SHP77 (cell line): ENCODE measurements at regions not wholly inside any gene's neighbourhood (a gene's known extent, or its start where the extent isn't known, plus 50 kb on each side); places are given as distances from the start of the nearest gene placed in this dataset.
"Not testable (repeated sequence)": the region's sequence is repeated elsewhere in the genome, so short reads cannot be mapped to it uniquely, and the experiment has no call there.

ENCODE experiments used
- DNase-seq, 2 experiments: peaks; one replicate each; lab custom pipeline; 2025; lab: John Stamatoyannopoulos, UW

DNA sequence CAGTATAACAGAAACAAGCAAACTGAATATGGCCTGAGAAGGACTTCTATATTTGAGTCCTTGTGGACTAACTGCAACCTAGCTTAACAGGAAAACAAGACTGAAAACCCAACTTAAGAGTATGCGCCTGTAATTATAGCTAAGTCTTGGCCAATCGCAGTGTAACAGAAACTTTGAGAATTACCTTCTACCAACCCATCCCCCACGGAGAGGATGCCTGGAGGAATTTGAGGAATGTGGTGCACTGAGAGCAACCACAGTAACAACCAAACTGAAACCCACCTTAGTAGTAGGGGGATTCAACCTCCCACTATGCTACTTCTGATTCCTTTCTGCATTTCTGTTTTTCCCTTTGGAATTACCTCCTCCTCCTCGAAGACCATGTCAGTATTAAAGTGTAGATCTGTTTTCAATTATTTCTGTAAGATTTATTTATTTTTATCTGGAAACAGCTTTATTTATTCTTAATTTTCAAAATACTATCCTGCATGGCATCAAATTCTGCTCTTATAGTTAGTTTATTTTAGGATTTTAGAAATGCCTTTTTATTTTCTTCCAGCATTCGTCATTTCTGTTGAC is 393.6 kb downstream of the KCNA4 start:
- DNase-seq = no peak

DNA sequence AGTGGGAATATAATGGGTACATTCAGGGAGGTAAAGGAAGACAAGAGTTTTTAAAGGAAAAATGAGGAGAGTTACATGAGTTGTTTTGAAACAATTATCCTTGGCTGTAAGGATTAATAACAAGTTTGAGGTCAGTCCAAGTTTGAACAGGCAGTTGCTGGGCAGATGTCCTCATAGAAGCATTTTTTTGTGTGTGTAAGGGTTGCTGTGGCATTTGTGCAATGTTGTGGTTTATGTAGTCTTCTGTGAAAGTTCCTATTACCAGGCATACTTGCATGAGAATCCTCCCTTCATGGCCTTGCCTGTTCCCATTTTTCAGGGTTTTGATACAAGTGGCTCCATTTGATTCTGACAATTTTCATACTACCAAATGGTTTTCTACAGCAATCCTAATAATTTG is 400.2 kb downstream of the KCNA4 start:
- DNase-seq = no peak

- DNase-seq = no peak
These were observed 404.4 kb downstream of the KCNA4 start for GRCh38 chr11:29612423-29612822.

GRCh38 chr11:29606330-29607031 is 410.3 kb downstream of the KCNA4 start:
- DNase-seq = no peak

DNA sequence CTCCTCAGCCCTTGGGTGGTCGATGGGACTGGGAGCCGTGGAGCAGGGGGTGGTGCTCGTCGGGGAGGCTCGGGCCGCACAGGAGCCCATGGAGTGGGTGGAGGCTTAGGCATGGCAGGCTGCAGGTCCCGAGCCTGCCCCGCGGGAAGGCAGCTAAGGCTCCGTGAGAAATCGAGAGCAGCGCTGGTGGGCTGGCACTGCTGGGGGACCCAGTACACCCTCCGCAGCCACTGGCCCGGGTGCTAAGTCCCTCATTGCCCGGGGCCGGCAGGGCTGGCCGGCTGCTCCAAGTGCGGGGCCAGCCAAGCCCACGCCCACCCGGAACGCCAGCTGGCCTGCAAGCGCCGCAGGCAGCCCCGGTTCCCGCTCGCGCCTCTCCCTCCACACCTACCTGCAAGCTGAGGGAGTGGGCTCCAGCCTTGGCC is 416.7 kb downstream of the KCNA4 start:
- not testable (repeated sequence) for DNase-seq

DNA sequence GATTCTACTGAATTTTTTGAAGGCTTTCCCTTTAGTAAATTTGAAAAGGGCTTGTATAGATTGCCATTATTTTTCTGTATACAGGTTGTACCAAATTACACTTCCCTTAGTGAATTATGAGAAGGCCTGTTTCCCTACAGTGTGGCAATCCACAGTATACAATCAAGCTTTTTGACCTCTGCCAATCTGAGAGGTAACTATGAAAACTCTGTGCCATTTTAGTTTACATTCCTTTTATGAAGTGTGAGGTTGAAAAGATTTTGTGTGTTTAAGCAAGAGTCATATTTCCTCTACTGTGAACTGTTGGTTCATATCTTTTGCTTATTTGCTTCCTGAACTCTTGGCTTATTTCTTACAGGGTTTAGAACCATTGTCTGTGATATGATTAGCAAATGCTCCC is 432.5 kb downstream of the KCNA4 start:
- no peak for DNase-seq

DNA sequence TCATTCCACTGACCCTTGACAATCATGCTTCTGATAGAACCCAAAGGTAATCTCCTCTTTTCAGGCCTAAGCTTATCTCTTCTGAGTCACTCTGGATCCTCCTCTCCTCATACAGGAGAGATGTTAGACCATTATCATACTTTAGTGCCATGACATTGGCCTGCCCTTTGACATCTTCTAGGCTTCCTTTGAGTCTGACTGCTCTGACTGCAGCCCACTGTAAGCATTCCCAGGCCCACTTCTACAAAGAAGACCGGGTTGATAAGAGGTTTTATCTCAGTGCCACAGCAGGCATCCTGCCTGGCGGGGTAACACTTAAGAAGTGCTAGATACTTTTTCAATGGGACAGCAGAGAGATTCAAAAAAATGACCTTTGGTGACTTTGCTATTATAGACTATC is 438.0 kb downstream of the KCNA4 start:
- no peak for DNase-seq

DNA sequence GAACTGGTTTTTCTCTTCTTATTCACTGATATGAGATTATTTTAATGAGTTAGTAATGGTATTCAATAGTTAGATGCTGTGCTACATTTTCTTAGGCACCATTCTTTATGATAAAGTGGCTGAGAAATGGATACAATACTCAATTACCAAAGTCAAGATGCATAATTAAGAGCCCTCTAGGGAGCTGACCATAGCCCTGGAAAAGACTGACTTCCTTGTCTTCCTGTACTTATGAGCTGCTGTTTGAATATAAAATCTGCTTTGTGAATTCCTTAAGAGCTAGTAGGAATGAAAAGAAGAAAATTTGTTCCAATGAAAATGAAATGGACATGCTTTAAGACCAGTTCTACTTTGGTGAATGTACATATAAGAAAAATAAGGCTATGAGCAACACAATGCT is 452.3 kb downstream of the KCNA4 start:
- no peak for DNase-seq

DNA sequence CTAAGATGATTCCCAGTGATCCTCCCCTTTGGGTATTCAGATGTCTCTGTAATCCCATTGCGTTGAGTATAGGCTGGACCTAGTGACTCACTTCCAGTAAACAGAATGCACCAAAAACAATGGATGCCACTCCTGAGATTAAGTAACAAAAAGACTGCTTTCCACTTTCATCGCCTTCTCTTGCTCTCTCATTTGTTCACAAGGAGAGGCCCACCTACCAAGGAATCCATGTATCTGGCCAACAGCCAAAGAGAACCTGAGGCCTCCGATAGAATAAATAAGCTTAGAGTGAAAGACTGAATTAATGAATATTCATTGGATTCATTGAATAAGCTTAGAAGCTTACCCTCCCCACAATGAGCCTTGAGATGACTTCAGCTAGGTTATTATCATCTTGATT is 454.6 kb downstream of the KCNA4 start:
- no peak for DNase-seq

- DNase-seq = no peak
These were observed 462.8 kb downstream of the KCNA4 start for GRCh38 chr11:29553990-29554389.

DNA sequence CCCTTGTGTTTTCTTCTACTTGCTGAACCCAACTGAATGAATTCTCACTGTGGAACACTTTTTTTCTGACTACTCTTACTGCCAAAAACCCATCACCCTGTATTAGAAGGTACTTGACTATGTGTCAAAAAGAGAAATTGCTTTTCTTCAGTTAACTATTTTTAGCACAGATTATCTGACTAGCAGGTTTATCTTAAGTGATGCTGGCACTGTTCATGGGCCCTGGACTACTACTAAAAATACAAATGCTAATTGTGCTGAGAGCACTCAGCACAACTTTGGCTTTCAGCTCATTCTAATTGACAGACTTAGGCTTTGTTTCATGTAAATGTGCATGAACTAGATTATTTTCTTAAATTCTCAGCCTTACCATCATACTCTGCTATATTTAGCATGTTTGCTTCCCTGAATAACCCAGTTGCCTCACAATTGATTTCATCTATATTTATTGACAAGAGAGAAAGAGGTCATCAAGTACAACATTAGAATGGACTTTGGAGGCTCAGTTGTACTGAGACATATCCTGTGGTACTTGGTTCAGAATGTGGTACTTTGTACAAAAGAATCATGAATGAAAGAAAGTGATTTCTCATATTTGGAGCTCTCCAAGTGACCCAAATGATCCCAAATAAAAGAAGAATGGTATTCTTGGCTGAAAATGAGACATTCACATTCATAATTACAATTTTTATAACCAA is 478.3 kb downstream of the KCNA4 start:
- no peak for DNase-seq

DNA sequence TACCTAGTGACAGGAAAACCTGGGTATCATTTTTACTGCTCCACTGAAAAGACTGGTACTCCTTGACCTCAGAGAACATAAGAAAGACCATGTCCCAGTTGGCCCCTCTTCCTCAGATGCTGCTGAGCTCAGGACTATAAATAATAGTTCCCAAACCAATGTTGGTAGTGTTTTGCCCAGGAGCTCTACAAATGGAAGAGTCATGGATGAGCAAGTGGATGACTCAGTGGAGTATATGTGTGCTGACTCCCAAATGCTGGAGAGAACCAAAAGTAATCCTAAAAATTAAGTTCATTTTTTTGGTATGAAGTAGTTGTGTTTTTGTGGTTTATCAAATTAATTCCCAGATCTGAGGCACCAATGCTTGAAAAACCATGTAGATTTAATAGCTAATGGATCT is 482.0 kb downstream of the KCNA4 start:
- no peak for DNase-seq

GRCh38 chr11:29530961-29531360 is 485.9 kb downstream of the KCNA4 start:
- DNase-seq = no peak

DNA sequence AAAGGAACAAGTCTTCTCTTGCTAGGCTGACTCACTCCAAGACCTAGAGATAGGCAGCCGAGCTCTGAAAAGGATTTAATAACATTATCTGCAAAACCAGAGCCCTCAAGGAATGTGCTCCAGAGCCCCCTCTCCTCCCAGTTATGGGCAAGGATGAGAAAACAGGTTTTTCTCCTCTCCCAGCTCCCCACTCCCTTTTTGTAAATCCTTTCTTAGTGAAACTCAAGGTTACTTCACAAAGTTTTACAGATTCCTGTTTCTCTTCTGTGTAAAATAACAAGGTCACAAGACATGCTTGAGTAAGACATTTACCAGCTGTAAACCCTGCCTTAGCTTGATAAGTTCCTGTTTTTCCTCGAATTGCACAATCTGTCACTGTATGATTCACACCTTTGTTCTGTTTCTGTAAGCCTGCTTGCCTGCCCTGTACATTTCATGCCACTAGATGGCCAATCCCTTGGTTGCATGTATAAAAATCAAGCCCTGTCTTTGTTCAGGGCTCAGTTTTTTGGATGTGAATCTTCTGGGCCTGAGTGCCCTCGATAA is 489.4 kb downstream of the KCNA4 start:
- no peak for DNase-seq

DNA sequence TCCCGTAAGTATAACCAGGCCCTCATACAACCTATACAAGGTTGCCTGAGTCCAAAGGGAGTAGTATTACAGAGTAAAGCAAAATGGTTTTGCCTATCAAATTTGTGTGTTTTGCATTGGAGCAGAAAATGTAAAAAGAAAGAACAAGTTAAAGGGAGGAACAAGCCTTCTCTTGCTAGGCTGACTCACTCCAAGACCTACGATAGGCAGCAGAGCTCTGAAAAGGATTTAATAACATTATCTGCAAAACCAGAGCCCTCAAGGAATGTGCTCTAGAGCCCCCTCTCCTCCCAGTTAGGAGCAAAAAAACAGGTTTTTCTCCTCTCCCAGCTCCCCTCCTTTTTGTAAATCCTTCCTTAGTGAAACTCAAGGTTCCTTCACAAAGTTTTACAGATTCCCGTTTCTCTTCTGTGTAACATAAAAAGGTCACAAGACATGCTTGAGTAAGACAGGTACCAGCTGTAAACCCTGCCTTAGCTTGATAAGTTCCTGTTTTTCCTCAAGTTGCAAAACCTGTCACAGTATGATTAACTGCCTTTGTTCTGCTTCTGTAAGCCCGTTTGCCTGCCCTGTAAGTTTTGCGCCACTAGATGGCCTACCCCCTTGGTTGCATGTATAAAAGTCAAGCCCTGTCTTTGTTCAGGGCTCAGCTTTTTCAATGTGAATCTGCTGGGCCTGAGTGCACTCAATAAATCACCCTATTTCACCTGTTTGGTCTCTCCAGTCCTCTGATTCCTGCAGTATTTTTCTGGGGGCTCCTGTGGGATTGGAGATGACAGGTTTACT is 498.2 kb downstream of the KCNA4 start:
- no peak for DNase-seq

DNA sequence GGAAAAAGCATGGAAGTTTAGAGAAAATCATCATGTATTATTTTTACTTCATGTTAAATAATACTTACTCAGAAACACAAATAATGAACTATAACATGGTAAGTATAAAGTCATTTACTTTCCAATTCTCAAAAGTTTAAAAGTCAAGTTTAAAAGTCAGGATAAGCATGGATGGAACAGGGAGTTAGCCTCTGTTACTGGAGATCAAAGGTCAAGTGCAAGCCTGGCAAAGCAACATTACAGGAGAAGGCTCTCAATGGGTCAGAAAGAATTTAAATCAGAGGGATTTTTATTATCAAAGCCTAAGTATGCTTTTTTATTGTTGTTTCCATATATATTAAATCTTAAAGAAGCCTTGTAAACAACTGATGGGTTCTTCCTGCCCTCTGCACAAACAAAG is 505.4 kb downstream of the KCNA4 start:
- DNase-seq = no peak

- DNase-seq = no peak
These were observed 509.5 kb downstream of the KCNA4 start for GRCh38 chr11:29507376-29507775.

DNA sequence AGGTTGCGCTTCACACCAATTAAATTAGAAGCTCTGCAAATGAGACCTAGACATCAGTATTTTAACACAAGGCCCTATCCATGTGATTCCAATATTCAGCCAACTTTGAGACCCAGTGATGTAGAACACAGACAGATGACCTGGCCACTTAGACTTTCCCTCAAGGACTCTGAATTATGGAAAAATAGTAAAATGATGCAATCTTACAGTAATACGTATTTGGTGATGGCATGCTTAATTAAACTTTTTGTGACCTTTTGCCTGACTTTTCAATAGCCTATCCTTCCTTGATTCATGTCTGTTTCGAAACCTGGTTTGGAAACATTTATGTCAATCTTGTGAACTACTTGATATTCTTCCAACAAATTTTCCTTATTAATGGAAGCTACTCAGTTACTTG is 521.2 kb downstream of the KCNA4 start:
- DNase-seq = no peak

DNA sequence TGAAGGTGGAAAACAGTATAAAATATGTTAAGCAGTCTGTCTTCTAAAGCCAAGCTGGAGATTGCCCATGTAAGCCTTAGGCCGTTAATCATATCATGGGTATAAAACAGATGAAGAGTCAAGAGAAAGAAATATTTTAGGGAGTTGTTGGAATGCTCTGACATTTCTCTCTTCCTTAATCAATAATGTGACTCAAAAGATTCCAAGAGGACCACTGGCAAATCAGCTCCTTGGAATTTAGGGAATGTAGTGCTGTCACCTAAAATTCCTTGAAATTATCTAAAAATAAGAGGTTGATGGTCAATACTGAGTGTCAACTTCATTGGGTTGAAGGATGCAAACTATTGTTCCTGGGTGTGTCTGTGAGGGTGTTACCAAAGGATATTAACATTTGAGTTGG is 525.9 kb downstream of the KCNA4 start:
- no peak for DNase-seq

DNA sequence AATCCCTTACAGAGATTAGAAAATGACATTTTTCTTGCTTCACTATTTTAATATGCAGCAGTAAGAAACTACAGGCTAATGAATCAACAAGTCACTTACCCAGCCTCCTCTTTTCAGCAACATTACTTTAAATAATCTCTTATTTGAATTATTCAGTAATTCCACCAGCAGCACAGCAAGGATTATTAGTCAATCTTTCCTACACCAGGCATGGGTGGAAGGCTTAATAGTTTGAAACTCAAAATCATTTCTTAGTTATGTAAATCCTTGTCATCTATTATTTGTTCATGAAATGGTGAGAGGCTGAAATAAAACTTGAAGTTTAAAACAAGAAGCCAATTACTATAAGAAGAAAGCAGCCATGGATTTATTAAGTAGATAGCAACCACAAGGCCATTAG is 530.5 kb downstream of the KCNA4 start:
- DNase-seq = no peak

DNA sequence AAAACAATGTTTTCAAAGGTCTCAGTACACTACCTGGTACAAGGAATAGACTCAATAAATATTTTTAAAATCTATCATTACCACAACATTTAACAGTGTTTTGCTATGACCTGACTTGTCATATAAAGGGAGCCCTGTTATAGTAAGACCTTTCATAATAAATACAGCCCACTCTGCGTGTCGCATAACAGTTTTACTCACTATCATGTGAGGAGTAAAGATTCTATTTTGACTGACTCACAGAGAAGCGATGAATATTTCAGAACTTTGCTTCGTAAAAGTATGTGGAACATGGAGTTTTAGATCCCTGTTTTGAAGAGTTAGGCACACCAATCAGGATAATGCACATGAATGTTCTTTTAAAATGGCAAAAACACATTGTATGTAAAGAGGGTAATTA is 531.2 kb downstream of the KCNA4 start:
- no peak for DNase-seq

DNA sequence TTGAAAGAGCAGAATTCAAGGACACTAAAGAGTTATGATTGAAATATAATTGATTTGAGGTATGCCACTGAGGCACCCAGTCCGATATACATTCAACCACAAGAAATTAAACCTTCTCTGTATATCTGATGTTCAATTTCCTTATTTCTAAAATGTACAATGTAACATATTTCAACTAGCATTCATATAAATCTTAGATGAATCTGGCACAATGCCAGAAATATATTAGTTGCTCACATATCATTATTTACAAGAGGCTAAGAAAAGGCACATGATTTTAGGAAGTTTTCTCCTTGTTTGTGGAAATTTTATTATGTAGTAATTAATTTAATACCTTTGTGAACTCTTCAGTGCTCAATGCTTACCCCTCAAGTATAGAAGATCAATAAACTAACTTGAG is 532.3 kb downstream of the KCNA4 start:
- no peak for DNase-seq
